HFFc6 (cell line): ENCODE measurements at regions not wholly inside any gene's neighbourhood (a gene's known extent, or its start where the extent isn't known, plus 50 kb on each side); places are given as distances from the start of the nearest gene placed in this dataset.

Experiments used
- DNase-seq: peaks from one replicate; pipeline ENCODE4 v3.0.0-alpha.2; 2018
- H3K27ac Mint-ChIP-seq: 2 replicates; pipeline ENCODE4 v1.8.0; 2020; ENCODE audit warnings: mild to moderate bottlenecking, mixed read lengths
- H3K27me3 Mint-ChIP-seq: 2 replicates; pipeline ENCODE4 v1.8.0; 2021; ENCODE audit warnings: mild to moderate bottlenecking, moderate library complexity, mixed read lengths; ENCODE audit not compliant: insufficient read depth
- H3K36me3 Mint-ChIP-seq: 2 replicates; pipeline ENCODE4 v1.8.0; 2021; ENCODE audit warnings: low read depth, mixed read lengths
- H3K4me1 Mint-ChIP-seq: 2 replicates; pipeline ENCODE4 v1.8.0; 2020; ENCODE audit warnings: low read depth, mixed read lengths
- H3K4me3 Mint-ChIP-seq: 2 replicates; pipeline ENCODE4 v1.8.0; 2020; ENCODE audit warnings: mild to moderate bottlenecking, moderate library complexity, mixed read lengths
- H3K9me3 Mint-ChIP-seq: 2 replicates; pipeline ENCODE4 v1.8.0; 2020; ENCODE audit warnings: mild to moderate bottlenecking, mixed read lengths
- TF ChIP-seq, protein P1 (sequence below): fragments of 200-600 bp; sonication (generic); IDR thresholded peaks from 2 replicates; pipeline ENCODE4 v1.5.0; 2021; ENCODE audit warnings: antibody characterized with exemption, mild to moderate bottlenecking

DNA sequence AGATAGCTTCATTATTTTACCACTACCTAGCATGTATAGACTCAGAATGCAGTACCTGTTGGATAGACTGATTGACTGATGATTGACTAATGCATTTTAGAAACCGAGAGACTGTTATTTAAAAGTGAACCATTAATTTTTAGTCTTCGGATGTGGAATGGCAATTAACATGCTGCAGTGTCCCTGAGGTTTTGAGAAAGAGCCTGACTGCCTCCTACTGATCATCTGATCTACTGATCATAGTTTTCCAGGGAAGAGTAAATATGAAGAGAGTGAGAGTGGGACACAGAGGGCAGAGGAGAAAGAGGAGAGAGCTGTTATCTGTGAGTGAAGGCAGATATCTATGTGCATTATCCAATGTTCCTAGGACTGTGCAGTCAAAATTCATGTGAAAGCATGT is 764.7 kb downstream of the TRIML1 start:
- DNase-seq: no peak
- Mint-ChIP-seq H3K36me3 (no peaks in the 10 kb centered on the region), H3K27ac (no peak overlapping the region), H3K9me3 (no peaks in the 10 kb centered on the region), H3K4me1 (peaks cover 5% of the 10 kb centered on the region; the same call in 1 of the 2 replicates), H3K4me3 (no peak overlapping the region), H3K27me3 (no peaks in the 10 kb centered on the region; the same call in 1 of the 2 replicates)
- TF ChIP-seq, protein P1, sequence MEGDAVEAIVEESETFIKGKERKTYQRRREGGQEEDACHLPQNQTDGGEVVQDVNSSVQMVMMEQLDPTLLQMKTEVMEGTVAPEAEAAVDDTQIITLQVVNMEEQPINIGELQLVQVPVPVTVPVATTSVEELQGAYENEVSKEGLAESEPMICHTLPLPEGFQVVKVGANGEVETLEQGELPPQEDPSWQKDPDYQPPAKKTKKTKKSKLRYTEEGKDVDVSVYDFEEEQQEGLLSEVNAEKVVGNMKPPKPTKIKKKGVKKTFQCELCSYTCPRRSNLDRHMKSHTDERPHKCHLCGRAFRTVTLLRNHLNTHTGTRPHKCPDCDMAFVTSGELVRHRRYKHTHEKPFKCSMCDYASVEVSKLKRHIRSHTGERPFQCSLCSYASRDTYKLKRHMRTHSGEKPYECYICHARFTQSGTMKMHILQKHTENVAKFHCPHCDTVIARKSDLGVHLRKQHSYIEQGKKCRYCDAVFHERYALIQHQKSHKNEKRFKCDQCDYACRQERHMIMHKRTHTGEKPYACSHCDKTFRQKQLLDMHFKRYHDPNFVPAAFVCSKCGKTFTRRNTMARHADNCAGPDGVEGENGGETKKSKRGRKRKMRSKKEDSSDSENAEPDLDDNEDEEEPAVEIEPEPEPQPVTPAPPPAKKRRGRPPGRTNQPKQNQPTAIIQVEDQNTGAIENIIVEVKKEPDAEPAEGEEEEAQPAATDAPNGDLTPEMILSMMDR: no peak

DNA sequence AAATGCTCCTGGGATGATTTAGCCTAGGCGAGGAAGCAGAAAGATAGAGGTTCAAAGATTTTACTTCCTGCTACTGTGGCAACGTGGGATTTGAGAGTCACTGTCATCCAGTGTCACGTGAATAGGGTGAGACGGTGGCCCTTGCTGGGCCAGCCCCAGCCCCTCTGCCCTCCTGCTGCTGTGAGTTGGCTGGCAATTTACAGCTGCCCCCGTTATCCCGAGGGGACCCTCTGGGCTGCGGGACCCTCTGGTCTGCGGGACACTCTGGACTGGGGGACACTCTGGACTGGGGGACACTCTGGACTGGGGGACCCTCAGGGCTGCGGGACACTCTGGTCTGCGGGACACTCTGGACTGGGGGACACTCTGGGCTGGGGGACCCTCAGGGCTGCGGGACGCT is 765.4 kb downstream of the TRIML1 start:
- TF ChIP-seq, protein P1: no peak
- no peak overlapping the region for H3K27ac Mint-ChIP-seq
- no peaks in the 10 kb centered on the region for H3K9me3 Mint-ChIP-seq
- no peaks in the 10 kb centered on the region for H3K36me3 Mint-ChIP-seq
- peaks cover 5% of the 10 kb centered on the region; the same call in 1 of the 2 replicates for H3K4me1 Mint-ChIP-seq
- no peak for DNase-seq
- H3K4me3 Mint-ChIP-seq: no peak overlapping the region
- H3K27me3 Mint-ChIP-seq: no peaks in the 10 kb centered on the region; the same call in 1 of the 2 replicates

DNA sequence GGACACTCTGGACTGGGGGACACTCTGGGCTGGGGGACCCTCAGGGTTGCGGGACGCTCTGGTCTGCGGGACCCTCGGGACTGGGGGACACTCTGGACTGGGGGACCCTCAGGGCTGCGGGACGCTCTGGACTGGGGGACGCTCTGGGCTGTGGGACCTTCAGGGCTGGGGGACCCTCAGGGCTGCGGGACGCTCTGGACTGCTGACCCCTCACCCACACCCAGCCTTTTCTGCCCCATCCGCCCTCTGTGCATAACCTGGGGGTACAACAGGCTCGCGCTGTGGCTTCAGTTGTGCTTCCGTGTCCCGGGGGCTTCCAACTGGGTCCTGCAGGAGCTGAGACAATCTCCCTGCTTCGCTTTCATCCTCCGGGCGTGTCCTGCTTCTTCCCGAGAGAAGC is 766.0 kb downstream of the TRIML1 start:
- TF ChIP-seq, protein P1: no peak
- H3K9me3 Mint-ChIP-seq: no peaks in the 10 kb centered on the region
- H3K4me3 Mint-ChIP-seq: no peak overlapping the region
- no peak for DNase-seq
- H3K27ac Mint-ChIP-seq: no peak overlapping the region
- peaks cover 5% of the 10 kb centered on the region; the same call in 1 of the 2 replicates for H3K4me1 Mint-ChIP-seq
- H3K27me3 Mint-ChIP-seq: no peaks in the 10 kb centered on the region; the same call in 1 of the 2 replicates
- no peaks in the 10 kb centered on the region for H3K36me3 Mint-ChIP-seq

DNA sequence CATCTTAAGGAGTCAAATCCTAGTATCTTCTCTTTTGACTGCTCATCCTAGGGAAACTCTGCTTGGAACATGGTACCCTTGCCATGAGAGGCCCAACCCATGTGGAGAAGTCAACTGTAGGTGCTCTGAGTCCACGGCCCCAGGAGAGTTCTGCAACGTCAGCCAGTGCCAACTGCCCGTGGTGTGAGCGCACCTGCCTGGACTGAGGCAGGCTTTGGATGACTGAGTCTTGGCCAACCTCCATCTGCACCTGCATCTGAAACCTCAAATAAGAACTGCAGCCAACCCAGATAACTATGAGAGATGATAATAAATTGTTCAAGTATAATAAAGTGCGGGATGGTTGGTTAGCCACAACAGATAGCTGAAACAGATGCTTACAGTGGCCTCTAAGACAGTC is 772.0 kb downstream of the TRIML1 start:
- Mint-ChIP-seq H3K4me1 (no peaks in the 10 kb centered on the region; the same call in 1 of the 2 replicates), H3K4me3 (no peak overlapping the region), H3K27me3 (peaks cover 5% of the 10 kb centered on the region), H3K36me3 (peaks cover 15% of the 10 kb centered on the region), H3K27ac (no peak overlapping the region), H3K9me3 (peaks cover 13% of the 10 kb centered on the region)
- DNase-seq: no peak
- TF ChIP-seq, protein P1: no peak

DNA sequence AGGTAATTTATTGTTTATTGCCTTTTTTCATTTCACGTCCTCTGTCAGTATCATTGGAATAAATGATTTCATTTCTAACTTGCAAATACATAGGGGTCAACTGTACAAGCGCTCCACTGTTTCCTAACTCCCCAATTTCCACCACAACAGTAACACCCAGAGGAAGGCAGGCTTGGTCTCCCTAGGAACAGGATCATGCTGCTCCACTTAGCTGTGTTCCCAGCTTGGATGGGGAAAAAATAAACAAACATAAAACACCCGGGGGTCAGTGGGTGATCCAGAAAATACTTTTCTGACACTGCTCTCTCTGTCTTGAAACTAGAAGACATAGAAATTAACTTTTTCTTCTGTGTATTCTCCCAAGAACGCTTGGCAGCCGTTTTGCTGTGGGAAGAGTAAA is 772.5 kb downstream of the TRIML1 start:
- no peak for DNase-seq
- Mint-ChIP-seq H3K9me3 (peaks cover 13% of the 10 kb centered on the region), H3K36me3 (peaks cover 15% of the 10 kb centered on the region)

More for the DNA sequence above, 772.5 kb downstream of the TRIML1 start:
- Mint-ChIP-seq H3K27ac (no peak overlapping the region), H3K4me3 (no peak overlapping the region), H3K4me1 (no peaks in the 10 kb centered on the region; the same call in 1 of the 2 replicates), H3K27me3 (peaks cover 5% of the 10 kb centered on the region)
- TF ChIP-seq, protein P1: no peak
